GM18907 (cell line): ENCODE measurements at regions not wholly inside any gene's neighbourhood (a gene's known extent, or its start where the extent isn't known, plus 50 kb on each side); places are given as distances from the start of the nearest gene placed in this dataset.
"Not testable (repeated sequence)": the region's sequence is repeated elsewhere in the genome, so short reads cannot be mapped to it uniquely, and the experiment has no call there.

Experiments used
- ATAC-seq: cut with Tn5 transposase; IDR thresholded peaks from one replicate; pipeline ENCODE4 v1.9.1; 2021; ENCODE audit warnings: mild to moderate bottlenecking, moderate library complexity; ENCODE audit not compliant: unreplicated experiment

- not testable (repeated sequence) for ATAC-seq
These were observed 49.9 kb upstream of the MSMB start for GRCh38 chr10:46095943-46096342.

- no peak for ATAC-seq
These were observed 50.4 kb upstream of the MSMB start for GRCh38 chr10:46096446-46096845.

- ATAC-seq, result no peak
These were observed 51.0 kb upstream of the MSMB start for GRCh38 chr10:46096909-46097575.

- no peak for ATAC-seq
These were observed 51.7 kb upstream of the MSMB start for GRCh38 chr10:46097576-46098317.

DNA sequence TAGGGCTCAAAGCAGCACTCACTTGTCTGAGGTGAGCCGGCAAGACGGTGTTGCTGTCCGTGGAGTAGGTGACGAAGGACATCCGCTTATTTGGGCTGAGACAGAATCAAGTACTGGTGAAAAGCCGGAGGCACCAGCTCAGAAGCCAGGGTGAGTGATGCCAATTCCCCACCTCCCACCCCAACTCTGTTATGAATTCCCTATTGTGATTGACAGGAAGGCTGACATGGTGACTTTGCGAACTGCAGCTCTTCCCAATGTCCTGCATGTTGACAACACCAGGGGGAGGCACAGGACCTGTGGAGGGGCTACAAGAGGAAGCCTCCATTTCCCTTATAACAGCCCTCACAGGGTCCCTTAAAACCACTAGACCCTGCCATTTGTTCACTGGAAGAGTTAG, 52.3 kb upstream of the MSMB start:
- no peak for ATAC-seq

GRCh38 chr10:46098925-46099324, 52.9 kb upstream of the MSMB start:
- not testable (repeated sequence) for ATAC-seq

DNA sequence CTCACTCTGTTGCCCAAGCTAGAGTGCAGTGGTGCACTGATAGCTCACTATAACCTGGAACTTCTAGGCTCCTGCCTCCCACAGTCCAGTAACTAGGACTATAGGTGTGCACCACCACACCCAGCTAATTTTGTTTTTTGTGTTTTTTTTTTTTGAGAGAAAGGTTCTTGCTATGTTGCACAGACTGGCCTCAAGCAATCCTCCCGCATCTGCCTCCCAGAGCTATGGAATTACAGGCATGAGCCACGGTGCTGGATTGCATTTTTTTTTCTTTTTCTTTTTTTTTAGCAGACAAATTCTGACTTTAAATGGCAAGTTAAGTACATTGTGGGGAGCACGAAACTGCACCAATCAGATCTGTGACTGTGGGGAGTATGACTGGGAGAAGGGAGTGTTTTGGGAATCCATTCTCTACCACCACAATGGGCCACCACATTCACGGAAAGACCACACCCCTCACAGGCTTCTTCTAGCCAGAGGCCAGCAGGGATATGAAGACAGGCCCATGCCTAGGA, 58.1 kb upstream of the MSMB start:
- no peak for ATAC-seq

DNA sequence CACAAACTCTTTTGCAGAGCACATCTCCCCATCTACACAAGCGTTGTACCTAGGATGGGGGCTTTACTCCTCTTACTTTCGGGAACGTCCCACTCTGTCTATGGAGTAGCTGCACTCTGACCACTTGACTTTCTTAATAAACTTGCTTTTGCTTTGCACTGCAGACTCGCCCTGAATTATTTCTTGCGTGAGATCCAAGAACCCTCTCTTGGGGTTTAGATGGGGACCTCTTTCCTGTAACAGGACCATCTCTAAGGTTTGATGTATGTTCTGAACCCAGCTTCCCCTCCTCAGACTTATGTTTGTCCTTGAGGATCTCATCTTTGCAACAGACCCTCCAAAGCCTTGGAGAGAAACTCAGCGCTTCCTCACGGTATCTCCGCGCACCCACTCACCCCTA, 59.3 kb upstream of the MSMB start:
- not testable (repeated sequence) for ATAC-seq

DNA sequence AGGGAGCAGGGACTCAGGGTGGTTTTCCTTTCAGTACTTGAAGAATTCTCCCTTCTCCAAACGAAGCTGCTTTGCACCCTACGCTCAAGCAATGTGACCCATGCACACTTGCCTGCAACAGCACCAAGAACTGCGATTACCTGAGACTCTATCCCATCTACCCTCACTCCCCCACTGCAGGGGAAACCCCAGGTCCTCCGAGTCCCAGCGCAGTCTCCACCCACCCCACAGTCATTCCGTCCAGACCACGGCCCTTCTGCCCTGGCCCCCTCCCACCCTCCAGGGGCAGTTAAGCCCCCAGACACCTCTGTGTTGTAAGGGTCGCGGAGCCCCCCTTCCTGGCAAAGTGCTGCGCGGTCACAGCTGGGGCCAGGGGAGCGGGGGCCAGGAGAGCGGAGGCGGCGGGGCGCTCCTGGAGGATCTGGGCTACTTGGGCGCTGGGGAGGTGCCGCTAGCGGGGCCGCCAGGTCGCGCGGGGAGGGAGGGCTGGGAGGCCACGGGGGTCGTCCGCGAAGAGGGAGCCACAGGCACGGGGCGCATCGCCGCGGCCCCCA, 59.9 kb upstream of the MSMB start:
- peak; percentile 32 for ATAC-seq

DNA sequence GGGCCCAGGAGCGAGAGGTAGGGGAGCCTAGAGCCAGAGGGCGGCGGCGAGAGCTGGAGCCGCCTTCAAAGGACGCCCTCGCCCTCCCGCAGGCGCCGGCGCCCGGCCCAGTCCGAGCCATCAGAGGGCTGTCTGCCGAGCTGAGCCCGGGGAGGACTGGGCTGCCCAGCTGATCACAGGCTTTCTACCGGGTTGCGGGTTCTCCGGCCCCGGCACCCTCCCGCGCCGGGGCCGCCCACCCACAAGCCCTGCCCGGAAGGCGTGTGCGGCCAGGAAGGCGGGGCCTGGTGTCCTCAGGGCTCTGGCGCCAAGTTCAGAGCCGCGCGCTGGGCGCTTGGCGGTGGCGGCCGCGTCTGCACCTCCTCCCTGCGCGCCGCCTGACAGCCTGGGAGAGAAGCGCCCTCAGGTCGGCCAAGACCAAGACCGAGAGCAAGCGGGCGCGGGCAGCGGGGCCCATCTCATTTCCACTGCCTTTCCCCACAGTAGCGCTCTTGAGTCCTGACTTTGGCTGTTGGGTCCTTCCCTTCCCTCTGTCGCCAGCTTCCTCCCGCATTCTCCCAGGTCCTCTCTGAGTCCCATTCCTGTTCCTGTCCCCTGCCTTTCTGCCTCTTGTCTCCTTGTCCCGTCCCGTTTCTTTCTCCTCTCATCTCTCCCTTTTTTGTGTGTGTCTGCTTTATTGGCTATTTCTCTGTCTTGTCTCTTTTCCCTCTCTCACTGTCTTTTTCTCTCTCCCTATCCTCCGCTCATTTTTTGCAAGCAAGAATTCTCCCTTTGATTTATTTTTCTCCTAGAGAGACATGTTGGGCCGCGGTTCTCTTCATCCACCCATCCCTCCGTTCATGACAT, 60.6 kb upstream of the MSMB start:
- ATAC-seq, result peak; percentile 96

DNA sequence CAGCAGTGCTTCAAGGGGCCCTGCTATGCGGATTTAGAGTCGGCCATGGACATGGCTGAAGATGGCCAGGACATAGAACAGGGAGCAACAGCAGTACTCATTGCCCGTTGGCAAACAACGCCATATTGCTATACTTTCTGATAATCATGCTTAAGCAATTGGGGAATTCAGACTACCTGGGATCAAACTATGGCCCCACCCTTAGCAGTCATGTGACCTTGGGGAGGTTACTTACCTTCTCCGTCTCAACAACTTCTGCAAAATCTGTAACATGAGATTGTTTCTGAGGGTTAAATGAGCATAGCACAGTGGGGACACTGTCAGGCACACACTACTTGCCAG, 62.1 kb upstream of the MSMB start:
- not testable (repeated sequence) for ATAC-seq

DNA sequence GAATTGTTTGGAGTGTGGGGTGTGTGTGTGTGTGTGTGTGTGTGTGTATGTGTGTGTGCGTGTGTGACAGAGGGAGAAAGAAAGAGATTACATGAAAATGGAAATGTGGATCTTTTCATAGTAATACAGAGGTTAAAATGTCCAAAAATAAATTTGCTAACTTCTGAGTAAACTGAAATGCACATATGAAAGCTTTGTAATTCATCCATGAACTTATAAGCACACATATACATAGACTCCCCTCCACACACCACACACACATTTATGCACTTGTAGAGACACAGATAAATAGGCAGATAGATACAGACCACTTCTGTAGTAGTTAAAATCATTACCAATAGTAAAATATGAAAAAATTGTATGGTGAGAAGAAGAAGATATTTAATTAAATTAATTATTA, 108.2 kb upstream of the MSMB start:
- ATAC-seq, result not testable (repeated sequence)

GRCh38 chr10:46154683-46155082, 108.6 kb upstream of the MSMB start:
- ATAC-seq, result not testable (repeated sequence)

DNA sequence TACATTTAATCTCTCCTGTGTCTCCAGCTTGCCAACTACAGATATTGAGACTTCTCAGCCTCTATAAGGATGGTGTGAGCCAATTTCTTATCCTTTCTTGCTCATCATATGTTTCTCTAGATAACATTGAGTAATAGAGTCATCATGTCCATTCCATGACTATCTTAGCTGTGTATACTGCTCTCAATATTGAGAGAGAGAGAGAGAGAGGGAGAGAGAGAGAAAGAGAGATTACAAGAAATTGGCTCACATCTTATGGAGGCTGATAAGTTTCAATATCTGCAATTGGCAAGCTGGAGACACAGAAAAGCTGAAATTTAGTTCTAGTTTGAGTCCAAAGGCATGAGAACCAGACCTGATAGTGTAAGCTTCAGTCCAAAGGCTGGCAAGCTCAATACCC, 110.8 kb upstream of the MSMB start:
- not testable (repeated sequence) for ATAC-seq

DNA sequence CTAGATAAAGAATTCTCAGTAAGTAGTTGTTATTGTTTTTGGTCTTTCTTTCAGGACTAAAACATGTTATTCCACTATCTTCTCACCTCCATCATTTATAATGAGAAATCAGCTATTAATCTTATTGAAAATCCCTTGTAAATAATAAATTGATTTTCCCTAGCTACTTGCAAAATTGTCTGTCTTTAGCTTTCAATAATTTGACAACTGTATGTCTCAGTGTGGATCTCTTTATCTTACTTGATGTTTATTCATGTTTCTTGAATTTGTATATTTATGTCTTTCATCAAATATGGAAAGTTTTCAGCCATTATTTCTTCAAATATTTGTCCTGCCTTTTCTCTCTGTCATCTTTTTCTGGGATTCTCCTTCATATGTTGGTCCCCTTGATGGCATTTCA, 117.1 kb upstream of the ANTXRL start:
- no peak for ATAC-seq

- ATAC-seq, result no peak
These were observed 116.0 kb upstream of the ANTXRL start for GRCh38 chr10:46170789-46171188.

GRCh38 chr10:46171661-46172060, 115.1 kb upstream of the ANTXRL start:
- ATAC-seq, result no peak

DNA sequence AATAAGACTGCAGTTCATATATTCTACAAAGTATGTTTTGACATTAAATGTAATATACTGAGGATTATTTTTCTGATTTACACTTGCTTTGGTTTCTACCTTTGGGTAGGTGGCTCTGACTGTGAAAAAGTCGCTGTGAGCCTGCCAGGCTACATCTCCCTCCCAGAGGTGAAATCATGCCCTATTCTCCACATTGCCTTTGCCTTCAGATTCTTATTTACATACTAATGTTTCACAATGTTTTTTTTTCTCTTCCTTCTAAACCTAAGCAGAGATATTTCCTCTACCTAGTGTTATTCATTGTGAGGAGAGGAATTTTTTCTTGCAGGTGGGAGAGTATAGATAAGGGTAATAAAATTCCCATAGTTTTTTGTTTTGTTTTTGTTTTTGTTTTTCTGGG, 111.5 kb upstream of the ANTXRL start:
- no peak for ATAC-seq

- ATAC-seq, result no peak
These were observed 111.0 kb upstream of the ANTXRL start for GRCh38 chr10:46175831-46176230.

- ATAC-seq, result not testable (repeated sequence)
These were observed 99.4 kb upstream of the ANTXRL start for GRCh38 chr10:46187431-46187830.

DNA sequence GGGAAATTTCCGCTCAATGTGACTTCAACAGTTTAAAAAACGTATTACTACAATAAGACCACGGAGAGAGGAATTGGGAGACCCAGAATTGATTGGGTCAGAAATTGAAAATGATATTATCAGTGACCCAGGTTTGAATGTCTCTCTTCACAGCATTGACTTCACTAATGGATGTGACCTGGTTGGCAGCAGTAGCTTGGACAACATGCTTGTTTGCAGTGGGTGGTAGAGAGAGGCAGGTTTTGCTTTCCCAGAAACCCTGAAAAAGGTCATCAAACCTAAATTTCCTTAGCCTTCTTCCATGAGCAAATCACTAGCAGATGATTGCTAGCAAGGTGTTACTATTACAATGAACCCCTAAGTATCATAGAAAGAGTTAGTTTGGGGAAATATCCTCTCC, 89.7 kb upstream of the ANTXRL start:
- no peak for ATAC-seq
